ENCODE measurements at regions not wholly inside any gene's neighbourhood (a gene's known extent, or its start where the extent isn't known, plus 50 kb on each side); places are given as distances from the start of the nearest gene placed in this dataset.

GRCh38 chr15:93881310-93881709 is 350.1 kb upstream of the MCTP2 start:
- no peak for TF ChIP-seq EP300 (IDR thresholded peaks at IDR 0.05)
- no peak for TF ChIP-seq CTCF (IDR thresholded peaks at IDR 0.05)
- no peak for TF ChIP-seq POLR2A (IDR thresholded peaks at IDR 0.05)

All from tibial nerve (tissue), 4 donors.